Erythroblast (primary cell): ENCODE measurements at regions not wholly inside any gene's neighbourhood (a gene's known extent, or its start where the extent isn't known, plus 50 kb on each side); places are given as distances from the start of the nearest gene placed in this dataset.

Experiments
- GATA1 ChIP-seq: IDR thresholded peaks from 2 replicates; pipeline ENCODE4 v1.6.1; 2011; ENCODE audit warnings: low read depth, mild to moderate bottlenecking, control low read depth, low read length, moderate library complexity
- POLR2A ChIP-seq: IDR thresholded peaks from 2 replicates; pipeline ENCODE4 v1.6.1; 2011; ENCODE audit warnings: mild to moderate bottlenecking, low read length

DNA sequence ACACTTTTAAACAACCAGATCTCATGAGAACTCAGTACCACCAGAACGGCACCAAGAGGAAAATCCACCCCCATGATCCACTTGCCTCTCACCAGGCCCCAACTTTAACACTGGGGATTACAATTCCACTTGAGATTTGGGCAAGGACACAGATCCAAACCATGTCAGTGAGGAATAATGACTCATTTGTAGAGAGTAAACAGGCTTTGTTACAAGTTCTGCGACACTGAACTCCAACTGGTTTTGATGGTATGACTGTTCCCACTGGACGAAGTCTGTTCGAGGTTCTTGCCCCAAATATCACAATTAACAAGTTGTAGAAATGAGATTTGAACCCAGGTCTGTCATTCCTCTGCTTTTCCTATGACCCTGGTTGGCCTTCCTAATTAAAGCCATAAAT is 718.1 kb upstream of the ID2 start:
- TF ChIP-seq POLR2A (no peak), GATA1 (no peak)
